ENCODE measurements at regions not wholly inside any gene's neighbourhood (a gene's known extent, or its start where the extent isn't known, plus 50 kb on each side); places are given as distances from the start of the nearest gene placed in this dataset.

DNA sequence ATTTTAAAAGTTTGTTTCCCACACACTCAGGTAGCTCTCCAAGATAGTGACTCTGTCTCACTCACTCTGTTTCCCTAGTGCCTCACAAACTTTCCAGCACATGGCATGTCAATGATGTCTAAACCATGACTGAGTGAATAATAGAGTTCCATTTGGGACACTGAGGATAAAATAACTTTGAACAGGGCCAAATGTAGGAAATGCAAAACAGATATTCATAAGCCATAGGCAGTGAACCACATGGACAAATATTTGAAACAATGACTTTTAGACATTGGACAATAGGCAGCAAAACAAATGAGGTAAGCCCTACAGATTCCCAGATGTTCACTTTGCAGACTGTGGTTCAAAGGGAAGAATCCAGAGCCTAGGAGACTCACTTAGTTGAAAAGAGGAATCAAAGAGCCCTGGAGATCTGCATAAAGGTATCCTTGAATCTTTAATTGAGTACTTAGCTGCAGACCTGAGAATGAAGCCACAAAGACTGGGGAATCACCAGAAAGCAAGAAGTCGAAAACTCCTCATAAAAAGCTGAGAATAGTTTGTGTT, 173.3 kb downstream of the FAM76B start:
- POLR2A ChIA-PET (ENCODE audit: unreplicated experiment) = no interaction called here
- H3K9me3 ChIP-seq (ENCODE audit: control insufficient read depth, insufficient read depth, low read length) = no peaks in the 10 kb centered on the region
- in situ Hi-C loops (cut with MboI; ENCODE audit: low sequenced_read_pairs) = no loop called here
- H2BK15ac ChIP-seq (ENCODE audit: low read depth, low read length) = no peak overlapping the region
- no peak overlapping the region for H2AFZ ChIP-seq (replicated peaks; ENCODE audit: low read length, poor library complexity)
- H3K9ac ChIP-seq (ENCODE audit: low read depth, low read length) = no peak overlapping the region
- no peak overlapping the region for H3K4ac ChIP-seq (ENCODE audit: low read depth, low read length)
- no peak overlapping the region for H3K4me3 ChIP-seq (ENCODE audit: insufficient read depth, low read depth, low read length)
- H3K4me2 ChIP-seq (ENCODE audit: low read depth, low read length) = no peak overlapping the region
- WGBS, 2 experiments (ENCODE audit: extremely low coverage in 2 of 2, insufficient read length in 1 of 2) = no CpG with 5 or more reads among the region's 1 CpG
- no peak overlapping the region for H2AK9ac ChIP-seq (replicated peaks; ENCODE audit: low read depth, low read length, poor library complexity)
- no peak overlapping the region for H2BK20ac ChIP-seq (ENCODE audit: low read depth, low read length)
- H3K9me1 ChIP-seq (ENCODE audit: insufficient read depth, low read length) = no peaks in the 10 kb centered on the region
- no peak overlapping the region for H4K8ac ChIP-seq (ENCODE audit: low read depth in 2 of 2, low read length in 2 of 2)
- no peak overlapping the region for H2BK120ac ChIP-seq (ENCODE audit: low read depth, low read length)
- H3K18ac ChIP-seq (ENCODE audit: low read depth, low read length) = no peak overlapping the region
- BruUV-seq (replicated peaks) = no TSS peak
- no peaks in the 10 kb centered on the region for H3K4me1 ChIP-seq (ENCODE audit: control insufficient read depth, insufficient read depth, low read length)
- no peaks in the 10 kb centered on the region for H3K79me1 ChIP-seq (ENCODE audit: low read depth in 1 of 2, low read length in 2 of 2)
- no peak overlapping the region for H4K91ac ChIP-seq (ENCODE audit: insufficient read depth, low read depth, low read length)
- CTCF ChIA-PET = interaction anchor here (1.1 kb wide), 1 partner anchor 461 kb away, joined by 3 read pairs; no protein-coding TSS in a partner anchor
- H3K27ac ChIP-seq (ENCODE audit: insufficient read depth, low read length) = no peak overlapping the region
- TF ChIP-seq CEBPB (IDR thresholded peaks at IDR 0.05; ENCODE audit: low read depth, low read length) (no peak), BHLHE40 (IDR thresholded peaks at IDR 0.05; ENCODE audit: low read depth, low read length) (no peak), RFX5 (IDR thresholded peaks at IDR 0.05; ENCODE audit: low read depth, low read length) (no peak), RAD21 (IDR thresholded peaks at IDR 0.05; ENCODE audit: low read length) (no peak), RCOR1 (IDR thresholded peaks at IDR 0.05; ENCODE audit: insufficient replicate concordance, low read length) (no peak), NFE2L2 (IDR thresholded peaks at IDR 0.05; ENCODE audit: low read depth, low read length) (no peak), SMC3 (IDR thresholded peaks at IDR 0.05; ENCODE audit: low read depth, low read length) (no peak), MXI1 (IDR thresholded peaks at IDR 0.05; ENCODE audit: borderline replicate concordance, low read depth, low read length) (no peak), MAFK (IDR thresholded peaks at IDR 0.05; ENCODE audit: low read depth, low read length) (no peak), CHD1 (IDR thresholded peaks at IDR 0.05; ENCODE audit: low read depth, low read length) (no peak), MAZ (IDR thresholded peaks at IDR 0.05; ENCODE audit: borderline replicate concordance, low read depth, low read length) (no peak), POLR2A (IDR thresholded peaks at IDR 0.05; ENCODE audit: low read depth, low read length) (no peak), FOS (IDR thresholded peaks at IDR 0.05; ENCODE audit: low read depth, low read length) (no peak)
- TF ChIP-seq, protein P1, sequence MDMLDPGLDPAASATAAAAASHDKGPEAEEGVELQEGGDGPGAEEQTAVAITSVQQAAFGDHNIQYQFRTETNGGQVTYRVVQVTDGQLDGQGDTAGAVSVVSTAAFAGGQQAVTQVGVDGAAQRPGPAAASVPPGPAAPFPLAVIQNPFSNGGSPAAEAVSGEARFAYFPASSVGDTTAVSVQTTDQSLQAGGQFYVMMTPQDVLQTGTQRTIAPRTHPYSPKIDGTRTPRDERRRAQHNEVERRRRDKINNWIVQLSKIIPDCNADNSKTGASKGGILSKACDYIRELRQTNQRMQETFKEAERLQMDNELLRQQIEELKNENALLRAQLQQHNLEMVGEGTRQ (IDR thresholded peaks at IDR 0.05; ENCODE audit: low read depth, low read length) = no peak
- TF ChIP-seq, protein P2, sequence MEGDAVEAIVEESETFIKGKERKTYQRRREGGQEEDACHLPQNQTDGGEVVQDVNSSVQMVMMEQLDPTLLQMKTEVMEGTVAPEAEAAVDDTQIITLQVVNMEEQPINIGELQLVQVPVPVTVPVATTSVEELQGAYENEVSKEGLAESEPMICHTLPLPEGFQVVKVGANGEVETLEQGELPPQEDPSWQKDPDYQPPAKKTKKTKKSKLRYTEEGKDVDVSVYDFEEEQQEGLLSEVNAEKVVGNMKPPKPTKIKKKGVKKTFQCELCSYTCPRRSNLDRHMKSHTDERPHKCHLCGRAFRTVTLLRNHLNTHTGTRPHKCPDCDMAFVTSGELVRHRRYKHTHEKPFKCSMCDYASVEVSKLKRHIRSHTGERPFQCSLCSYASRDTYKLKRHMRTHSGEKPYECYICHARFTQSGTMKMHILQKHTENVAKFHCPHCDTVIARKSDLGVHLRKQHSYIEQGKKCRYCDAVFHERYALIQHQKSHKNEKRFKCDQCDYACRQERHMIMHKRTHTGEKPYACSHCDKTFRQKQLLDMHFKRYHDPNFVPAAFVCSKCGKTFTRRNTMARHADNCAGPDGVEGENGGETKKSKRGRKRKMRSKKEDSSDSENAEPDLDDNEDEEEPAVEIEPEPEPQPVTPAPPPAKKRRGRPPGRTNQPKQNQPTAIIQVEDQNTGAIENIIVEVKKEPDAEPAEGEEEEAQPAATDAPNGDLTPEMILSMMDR (conservative IDR thresholded peaks at IDR 0.05; ENCODE audit: low read depth, low read length) = no peak
- TF ChIP-seq, protein P3, sequence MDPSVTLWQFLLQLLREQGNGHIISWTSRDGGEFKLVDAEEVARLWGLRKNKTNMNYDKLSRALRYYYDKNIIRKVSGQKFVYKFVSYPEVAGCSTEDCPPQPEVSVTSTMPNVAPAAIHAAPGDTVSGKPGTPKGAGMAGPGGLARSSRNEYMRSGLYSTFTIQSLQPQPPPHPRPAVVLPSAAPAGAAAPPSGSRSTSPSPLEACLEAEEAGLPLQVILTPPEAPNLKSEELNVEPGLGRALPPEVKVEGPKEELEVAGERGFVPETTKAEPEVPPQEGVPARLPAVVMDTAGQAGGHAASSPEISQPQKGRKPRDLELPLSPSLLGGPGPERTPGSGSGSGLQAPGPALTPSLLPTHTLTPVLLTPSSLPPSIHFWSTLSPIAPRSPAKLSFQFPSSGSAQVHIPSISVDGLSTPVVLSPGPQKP (IDR thresholded peaks at IDR 0.05; ENCODE audit: borderline replicate concordance, low read depth, low read length) = no peak
- no peak overlapping the region for H3K14ac ChIP-seq (replicated peaks; ENCODE audit: low read depth, low read length)
- H4K5ac ChIP-seq (ENCODE audit: low read depth, low read length) = no peak overlapping the region
- no peak for DNase-seq
- dilution Hi-C loops (cut with HindIII; ENCODE audit: low sequenced_read_pairs, unreplicated experiment) = no loop called here
- no peak overlapping the region for H2BK5ac ChIP-seq (ENCODE audit: low read depth, low read length, poor library complexity, severe bottlenecking)
- intact Hi-C loops (cut with micrococcal nuclease) = no loop called here
- no peak overlapping the region for H2AK5ac ChIP-seq (ENCODE audit: low read depth, low read length)
- H3K56ac ChIP-seq (ENCODE audit: extremely low read depth, insufficient read depth, low read length) = no peak overlapping the region
- H3K36me3 ChIP-seq (ENCODE audit: control insufficient read depth, insufficient read depth, low read length) = no peaks in the 10 kb centered on the region
- no peak overlapping the region for H3K23ac ChIP-seq (ENCODE audit: low read depth, low read length)
- ATAC-seq (ENCODE audit: low read depth) = no peak
- no peaks in the 10 kb centered on the region for H3K27me3 ChIP-seq (ENCODE audit: control insufficient read depth, insufficient read depth, low read length)
- H4K20me1 ChIP-seq (ENCODE audit: insufficient read depth, low read length) = no peaks in the 10 kb centered on the region

All from IMR-90 (cell line).